ENCODE measurements at regions not wholly inside any gene's neighbourhood (a gene's known extent, or its start where the extent isn't known, plus 50 kb on each side); places are given as distances from the start of the nearest gene placed in this dataset.
"Not testable (repeated sequence)": the region's sequence is repeated elsewhere in the genome, so short reads cannot be mapped to it uniquely, and the experiment has no call there.

DNA sequence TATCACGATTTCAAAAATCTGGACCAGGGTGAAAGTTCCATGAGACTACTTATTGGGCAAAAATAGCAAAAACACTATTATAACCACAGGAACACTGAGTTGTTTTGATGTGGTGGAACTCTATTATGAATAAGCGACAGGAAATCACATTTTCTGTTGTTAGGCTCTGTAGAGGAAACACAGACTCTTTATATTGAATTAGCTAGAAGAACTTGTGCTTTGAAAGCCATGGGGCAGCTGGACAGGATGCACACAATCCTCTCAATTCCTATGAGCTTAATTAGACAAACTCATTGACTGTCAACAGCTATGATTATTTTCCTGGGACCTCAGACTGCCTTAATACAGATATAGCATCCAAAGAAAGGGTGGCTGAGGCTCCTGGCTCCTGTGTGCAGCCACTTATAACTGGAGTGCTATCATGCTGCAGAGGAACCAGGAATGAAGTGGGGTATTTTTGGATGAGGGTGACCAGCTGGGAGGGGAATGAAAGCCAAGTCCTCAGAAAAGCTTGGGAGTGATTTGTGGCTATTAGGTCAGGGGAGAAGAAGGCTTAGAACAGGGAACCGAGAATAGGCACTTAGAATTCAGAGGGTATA is 657.3 kb downstream of the TYW1 start:
- Histone ChIP-seq H3K4me3 (ENCODE audit: control insufficient read depth in 1 of 2, extremely low read depth in 1 of 2, low read length in 1 of 2) (no peak overlapping the region), H3K27ac (ENCODE audit: low read length) (no peak overlapping the region), H3K27me3 (replicated peaks in 1 of 2; ENCODE audit: control insufficient read depth in 2 of 2, extremely low read depth in 1 of 2, insufficient read depth in 2 of 2, low read length in 1 of 2) (no peaks in the 10 kb centered on the region), H3K4me1 (ENCODE audit: control insufficient read depth in 1 of 2, extremely low read depth in 1 of 2, insufficient read depth in 2 of 2, low read length in 2 of 2) (no peaks in the 10 kb centered on the region), H3K36me3 (ENCODE audit: control insufficient read depth in 2 of 2, extremely low read depth in 1 of 2, insufficient read depth in 1 of 2, low read length in 1 of 2) (no peaks in the 10 kb centered on the region), H3K9me3 (no peaks in the 10 kb centered on the region)
- Mint-ChIP-seq H3K36me3 (no peaks in the 10 kb centered on the region), H3K9me3 (peaks cover 0 to 11% (median 10%) of the 10 kb centered on the region in 3 donors), H3K4me3 (no peak overlapping the region), H3K27me3 (peaks cover 0 to 7% of the 10 kb centered on the region in 2 donors), H3K4me1 (no peaks in the 10 kb centered on the region), H3K27ac (no peak overlapping the region)
- DNase-seq (no peak), ATAC-seq (replicated peaks in 1 of 4) (no peak)
- WGBS (ENCODE audit: insufficient coverage) = no CpG with 5 or more reads among the region's 3 CpGs
- ChIA-PET CTCF (no interaction called here), POLR2A (no interaction called here)

DNA sequence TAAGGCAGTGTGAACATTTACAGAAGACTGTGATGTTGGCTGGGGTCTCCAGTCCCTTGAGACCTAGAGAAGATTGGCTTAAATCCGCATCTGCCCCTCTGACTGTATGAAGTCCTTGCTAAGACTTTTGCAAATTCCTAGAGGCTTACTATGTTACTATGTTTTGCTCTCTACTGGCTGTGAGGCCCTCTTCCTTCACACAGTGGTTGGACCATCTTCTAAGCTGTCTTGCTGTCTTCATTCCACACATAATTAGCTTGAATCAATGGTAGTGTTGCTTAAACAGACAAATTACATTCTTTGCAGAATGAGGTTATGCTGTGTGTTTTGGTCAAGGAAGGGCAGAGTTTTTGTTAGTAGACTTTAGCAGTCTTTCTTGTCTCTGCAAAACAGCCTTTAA is 658.0 kb downstream of the TYW1 start:
- no peaks in the 10 kb centered on the region for H3K9me3 ChIP-seq
- ATAC-seq (replicated peaks in 1 of 4) (no peak), DNase-seq (no peak)
- ChIA-PET CTCF (no interaction called here), POLR2A (no interaction called here)
- Mint-ChIP-seq H3K36me3 (no peaks in the 10 kb centered on the region), H3K27me3 (peaks cover 0 to 7% of the 10 kb centered on the region in 2 donors), H3K9me3 (peaks cover under 1 to 10% (median 10%) of the 10 kb centered on the region in 3 donors), H3K4me3 (no peak overlapping the region), H3K4me1 (no peaks in the 10 kb centered on the region), H3K27ac (no peak overlapping the region)
- no peaks in the 10 kb centered on the region for H3K4me1 ChIP-seq (ENCODE audit: control insufficient read depth in 1 of 2, extremely low read depth in 1 of 2, insufficient read depth in 2 of 2, low read length in 2 of 2)
- WGBS (ENCODE audit: insufficient coverage) = no CpG with 5 or more reads among the region's 1 CpG
- H3K4me3 ChIP-seq (ENCODE audit: control insufficient read depth in 1 of 2, extremely low read depth in 1 of 2, low read length in 1 of 2) = no peak overlapping the region
- H3K27me3 ChIP-seq (replicated peaks in 1 of 2; ENCODE audit: control insufficient read depth in 2 of 2, extremely low read depth in 1 of 2, insufficient read depth in 2 of 2, low read length in 1 of 2) = no peaks in the 10 kb centered on the region
- H3K36me3 ChIP-seq (ENCODE audit: control insufficient read depth in 2 of 2, extremely low read depth in 1 of 2, insufficient read depth in 1 of 2, low read length in 1 of 2) = no peaks in the 10 kb centered on the region
- no peak overlapping the region for H3K27ac ChIP-seq (ENCODE audit: low read length)

DNA sequence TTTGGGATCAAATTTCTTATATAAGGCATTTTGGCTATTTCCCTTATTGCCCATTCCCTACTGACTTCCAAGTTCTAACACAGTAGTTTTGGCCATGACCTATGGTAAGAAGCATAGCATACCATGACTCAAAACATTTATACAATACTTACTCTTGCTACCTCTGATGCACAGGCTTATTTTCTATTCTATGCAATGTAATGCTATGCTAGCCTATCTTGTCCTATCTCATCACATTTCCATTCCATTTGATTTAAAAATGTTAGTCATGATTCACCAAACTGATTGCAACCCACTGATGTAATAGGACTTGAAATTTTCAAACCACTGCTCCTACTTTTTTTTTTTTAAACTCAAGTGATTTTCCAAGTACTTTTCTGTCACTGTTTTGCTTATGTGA is 658.5 kb downstream of the TYW1 start:
- Histone ChIP-seq H3K27me3 (replicated peaks in 1 of 2; ENCODE audit: control insufficient read depth in 2 of 2, extremely low read depth in 1 of 2, insufficient read depth in 2 of 2, low read length in 1 of 2) (no peaks in the 10 kb centered on the region), H3K9me3 (no peaks in the 10 kb centered on the region), H3K4me1 (ENCODE audit: control insufficient read depth in 1 of 2, extremely low read depth in 1 of 2, insufficient read depth in 2 of 2, low read length in 2 of 2) (no peaks in the 10 kb centered on the region), H3K4me3 (ENCODE audit: control insufficient read depth in 1 of 2, extremely low read depth in 1 of 2, low read length in 1 of 2) (no peak overlapping the region), H3K36me3 (ENCODE audit: control insufficient read depth in 2 of 2, extremely low read depth in 1 of 2, insufficient read depth in 1 of 2, low read length in 1 of 2) (no peaks in the 10 kb centered on the region), H3K27ac (ENCODE audit: low read length) (no peak overlapping the region)
- ChIA-PET POLR2A (no interaction called here), CTCF (no interaction called here)
- H3K9me3 Mint-ChIP-seq = peaks cover 2 to 10% (median 10%) of the 10 kb centered on the region in 3 donors
- no peak for DNase-seq
- H3K27ac Mint-ChIP-seq = no peak overlapping the region
- no peak for ATAC-seq (replicated peaks in 1 of 4)
- peaks cover 0 to 7% of the 10 kb centered on the region in 2 donors for H3K27me3 Mint-ChIP-seq
- H3K4me3 Mint-ChIP-seq = no peak overlapping the region
- no peaks in the 10 kb centered on the region for H3K4me1 Mint-ChIP-seq
- H3K36me3 Mint-ChIP-seq = no peaks in the 10 kb centered on the region

DNA sequence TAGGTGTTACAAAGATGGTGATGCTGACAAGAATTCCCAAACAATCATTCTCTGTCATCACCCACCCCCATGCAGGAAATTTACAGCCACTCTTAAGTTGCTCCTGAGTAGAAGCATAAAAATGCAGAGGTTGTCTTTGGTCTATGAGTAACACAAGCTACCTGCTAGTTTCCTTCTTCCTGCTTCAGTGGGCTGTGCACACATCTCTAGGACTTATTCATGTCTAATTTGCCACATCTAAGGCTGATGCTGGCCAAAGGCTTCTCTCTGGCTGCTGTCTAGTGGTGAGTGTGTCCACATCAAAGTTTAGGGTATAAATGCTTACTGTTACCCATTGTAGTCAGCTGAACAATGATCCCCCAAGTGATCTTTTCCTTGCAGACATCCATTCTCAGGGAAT is 662.5 kb downstream of the TYW1 start:
- Mint-ChIP-seq H3K27me3 (peaks cover 0 to 7% of the 10 kb centered on the region in 2 donors), H3K27ac (no peak overlapping the region), H3K36me3 (no peaks in the 10 kb centered on the region), H3K4me1 (no peaks in the 10 kb centered on the region), H3K9me3 (peaks cover 2 to 14% (median 10%) of the 10 kb centered on the region in 3 donors), H3K4me3 (no peak overlapping the region)
- Histone ChIP-seq H3K27ac (ENCODE audit: low read length) (no peak overlapping the region), H3K4me3 (ENCODE audit: control insufficient read depth in 1 of 2, extremely low read depth in 1 of 2, low read length in 1 of 2) (no peak overlapping the region), H3K4me1 (ENCODE audit: control insufficient read depth in 1 of 2, extremely low read depth in 1 of 2, insufficient read depth in 2 of 2, low read length in 2 of 2) (no peaks in the 10 kb centered on the region), H3K36me3 (ENCODE audit: control insufficient read depth in 2 of 2, extremely low read depth in 1 of 2, insufficient read depth in 1 of 2, low read length in 1 of 2) (no peaks in the 10 kb centered on the region), H3K9me3 (no peaks in the 10 kb centered on the region), H3K27me3 (replicated peaks in 1 of 2; ENCODE audit: control insufficient read depth in 2 of 2, extremely low read depth in 1 of 2, insufficient read depth in 2 of 2, low read length in 1 of 2) (no peaks in the 10 kb centered on the region)
- DNase-seq (no peak), ATAC-seq (replicated peaks in 1 of 4) (no peak)
- CTCF ChIA-PET = no interaction called here
- POLR2A ChIA-PET = no interaction called here

DNA sequence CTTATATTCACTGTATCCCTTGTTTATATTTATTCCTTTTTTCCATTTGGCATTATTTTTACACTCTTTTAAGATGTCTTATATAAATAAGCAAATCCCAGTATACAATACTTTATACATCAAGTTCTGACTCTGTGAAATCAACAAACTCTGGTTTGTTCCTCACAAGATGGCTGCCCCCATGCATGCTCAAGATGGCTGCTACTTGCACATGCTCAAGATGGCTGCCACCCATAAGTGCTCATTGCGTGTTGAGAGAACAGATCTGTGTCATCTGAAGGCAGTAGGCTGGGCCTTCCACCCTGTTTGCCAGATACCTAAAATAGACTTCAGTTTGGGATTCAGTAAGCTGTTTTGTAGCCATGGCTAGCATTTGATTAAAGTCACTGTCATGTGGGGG is 666.2 kb downstream of the TYW1 start:
- ATAC-seq (replicated peaks in 1 of 4) = no peak
- POLR2A ChIA-PET = no interaction called here
- peaks cover 2 to 4% (median 3%) of the 10 kb centered on the region in 3 donors for H3K9me3 Mint-ChIP-seq
- no peak overlapping the region for H3K27ac ChIP-seq (ENCODE audit: low read length)
- H3K27me3 Mint-ChIP-seq = no peaks in the 10 kb centered on the region
- DNase-seq = no peak
- H3K27me3 ChIP-seq (replicated peaks in 1 of 2; ENCODE audit: control insufficient read depth in 2 of 2, extremely low read depth in 1 of 2, insufficient read depth in 2 of 2, low read length in 1 of 2) = no peaks in the 10 kb centered on the region
- no peaks in the 10 kb centered on the region for H3K4me1 Mint-ChIP-seq
- no peak overlapping the region for H3K4me3 ChIP-seq (ENCODE audit: control insufficient read depth in 1 of 2, extremely low read depth in 1 of 2, low read length in 1 of 2)
- H3K9me3 ChIP-seq = no peaks in the 10 kb centered on the region
- no peak overlapping the region for H3K4me3 Mint-ChIP-seq
- no peak overlapping the region for H3K27ac Mint-ChIP-seq
- no peaks in the 10 kb centered on the region for H3K36me3 Mint-ChIP-seq
- 83% methylated on average over 1 of the region's 1 CpG for WGBS (ENCODE audit: insufficient coverage)
- CTCF ChIA-PET = no interaction called here
- no peaks in the 10 kb centered on the region for H3K4me1 ChIP-seq (ENCODE audit: control insufficient read depth in 1 of 2, extremely low read depth in 1 of 2, insufficient read depth in 2 of 2, low read length in 2 of 2)
- H3K36me3 ChIP-seq (ENCODE audit: control insufficient read depth in 2 of 2, extremely low read depth in 1 of 2, insufficient read depth in 1 of 2, low read length in 1 of 2) = no peaks in the 10 kb centered on the region

DNA sequence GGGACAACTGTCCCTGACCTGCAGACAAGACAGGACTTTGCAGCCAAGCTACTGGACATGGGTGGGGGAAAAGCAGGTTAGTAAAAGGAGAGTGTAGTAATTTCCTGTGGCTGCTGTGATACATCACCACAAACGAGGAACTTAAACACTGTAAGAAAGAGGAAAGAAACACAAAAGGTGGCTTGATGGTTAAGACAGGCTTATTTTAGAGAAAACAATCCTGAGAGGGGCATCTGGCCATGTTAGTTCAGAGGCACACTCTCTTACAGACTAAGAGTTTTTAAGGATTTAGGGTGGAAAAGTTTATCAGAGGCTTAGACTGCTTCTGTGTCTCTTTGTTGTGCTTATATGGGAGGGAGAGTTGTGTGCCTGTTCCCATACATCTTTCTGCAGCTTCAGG is 667.0 kb downstream of the TYW1 start:
- no peak for ATAC-seq (replicated peaks in 1 of 4)
- DNase-seq = no peak
- H3K27ac ChIP-seq (ENCODE audit: low read length) = no peak overlapping the region
- no peaks in the 10 kb centered on the region for H3K36me3 ChIP-seq (ENCODE audit: control insufficient read depth in 2 of 2, extremely low read depth in 1 of 2, insufficient read depth in 1 of 2, low read length in 1 of 2)
- no peaks in the 10 kb centered on the region for H3K4me1 ChIP-seq (ENCODE audit: control insufficient read depth in 1 of 2, extremely low read depth in 1 of 2, insufficient read depth in 2 of 2, low read length in 2 of 2)
- WGBS (ENCODE audit: insufficient coverage) = 43% methylated on average over 1 of the region's 1 CpG
- Mint-ChIP-seq H3K4me3 (no peak overlapping the region), H3K9me3 (peaks cover under 1 to 4% (median 2%) of the 10 kb centered on the region in 3 donors), H3K27me3 (no peaks in the 10 kb centered on the region), H3K27ac (no peak overlapping the region), H3K4me1 (no peaks in the 10 kb centered on the region), H3K36me3 (no peaks in the 10 kb centered on the region)
- CTCF ChIA-PET = no interaction called here
- H3K27me3 ChIP-seq (replicated peaks in 1 of 2; ENCODE audit: control insufficient read depth in 2 of 2, extremely low read depth in 1 of 2, insufficient read depth in 2 of 2, low read length in 1 of 2) = no peaks in the 10 kb centered on the region
- no peaks in the 10 kb centered on the region for H3K9me3 ChIP-seq
- POLR2A ChIA-PET = no interaction called here
- H3K4me3 ChIP-seq (ENCODE audit: control insufficient read depth in 1 of 2, extremely low read depth in 1 of 2, low read length in 1 of 2) = no peak overlapping the region

DNA sequence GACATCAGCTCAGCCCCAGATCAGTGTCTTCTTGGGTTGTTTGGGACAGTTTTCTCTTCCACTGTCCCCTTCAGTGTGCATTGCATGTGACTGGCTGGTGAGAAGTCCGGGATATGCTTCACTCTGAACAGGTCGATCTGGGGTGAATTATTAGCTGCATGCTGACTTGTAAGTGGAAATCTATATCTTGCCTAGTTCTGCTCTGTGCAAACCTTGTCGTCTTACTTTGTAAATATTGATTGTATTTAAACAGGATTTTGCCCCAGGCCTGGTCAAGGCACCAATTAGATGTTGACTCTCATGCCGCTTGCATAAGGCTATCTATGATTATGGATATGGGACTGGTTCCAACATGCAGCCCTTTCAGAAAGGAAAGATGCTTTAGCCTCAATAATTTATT is 669.7 kb downstream of the TYW1 start:
- H3K27ac ChIP-seq (ENCODE audit: low read length); H3K27me3 ChIP-seq (replicated peaks in 1 of 2; ENCODE audit: control insufficient read depth in 2 of 2, extremely low read depth in 1 of 2, insufficient read depth in 2 of 2, low read length in 1 of 2); H3K27me3 Mint-ChIP-seq; H3K27ac Mint-ChIP-seq; H3K36me3 Mint-ChIP-seq; H3K4me1 Mint-ChIP-seq; DNase-seq; H3K9me3 ChIP-seq; POLR2A ChIA-PET; H3K4me1 ChIP-seq (ENCODE audit: control insufficient read depth in 1 of 2, extremely low read depth in 1 of 2, insufficient read depth in 2 of 2, low read length in 2 of 2); H3K4me3 Mint-ChIP-seq; H3K36me3 ChIP-seq (ENCODE audit: control insufficient read depth in 2 of 2, extremely low read depth in 1 of 2, insufficient read depth in 1 of 2, low read length in 1 of 2); H3K9me3 Mint-ChIP-seq; CTCF ChIA-PET; H3K4me3 ChIP-seq (ENCODE audit: control insufficient read depth in 1 of 2, extremely low read depth in 1 of 2, low read length in 1 of 2); ATAC-seq (replicated peaks in 1 of 4): not testable (repeated sequence)
- WGBS (ENCODE audit: insufficient coverage) = 59% methylated on average over 3 of the region's 4 CpGs
